SK-N-SH treated with all-trans-retinoic acid at 6 μM for 48 hours (cell line): ENCODE measurements at regions not wholly inside any gene's neighbourhood (a gene's known extent, or its start where the extent isn't known, plus 50 kb on each side); places are given as distances from the start of the nearest gene placed in this dataset.

Source experiments
- ATAC-seq: fragments of 200-7000 bp; cut with Tn5 transposase; 3 replicates; pipeline ENCODE4 v1.9.1; 2020; ENCODE audit warnings: mild to moderate bottlenecking, moderate library complexity
- CSDC2 ChIP-seq: fragments of 250-450 bp; sonication (Bioruptor Pico); IDR thresholded peaks from 2 replicates; pipeline ENCODE4 v1.5.0; 2020; ENCODE audit warnings: mild to moderate bottlenecking, moderate library complexity
- ISL1 ChIP-seq: fragments of 250-450 bp; sonication (Bioruptor Pico); IDR thresholded peaks from 2 replicates; pipeline ENCODE4 v2.1.2; 2022; ENCODE audit warnings: mild to moderate bottlenecking, moderate library complexity
- OSR1 ChIP-seq: fragments of 250-450 bp; sonication (Bioruptor Pico); IDR thresholded peaks from 2 replicates; pipeline ENCODE4 v1.8.0; 2022; ENCODE audit warnings: moderate library complexity, mild to moderate bottlenecking, inconsistent platforms
- POU6F1 ChIP-seq: fragments of 250-450 bp; sonication (Bioruptor Pico); IDR thresholded peaks from 2 replicates; pipeline ENCODE4 v1.8.0; 2021; ENCODE audit warnings: low read depth, mild to moderate bottlenecking, moderate library complexity, borderline replicate concordance
- TOX ChIP-seq: fragments of 250-450 bp; sonication (Bioruptor Pico); IDR thresholded peaks from 2 replicates; pipeline ENCODE4 v1.8.0; 2021; ENCODE audit warnings: mild to moderate bottlenecking, moderate library complexity, borderline replicate concordance
- ZFP30 ChIP-seq: fragments of 450-650 bp; formaldehyde crosslinking; IDR thresholded peaks from 2 replicates; pipeline ENCODE4 v1.5.0; 2022; ENCODE audit warnings: mild to moderate bottlenecking, moderate library complexity
- ZNF8 ChIP-seq: fragments of 450-650 bp; formaldehyde crosslinking; IDR thresholded peaks from 2 replicates; pipeline ENCODE4 v1.5.0; 2020; ENCODE audit warnings: mild to moderate bottlenecking, moderate library complexity
- TF ChIP-seq, protein P1 (sequence below): fragments of 250-450 bp; sonication (Bioruptor Pico); IDR thresholded peaks from 2 replicates; pipeline ENCODE4 v1.5.1; 2021; ENCODE audit warnings: mild to moderate bottlenecking, moderate library complexity
- TF ChIP-seq, protein P2 (sequence below): fragments of 250-450 bp; sonication (Bioruptor Pico); IDR thresholded peaks from 2 replicates; pipeline ENCODE4 v1.5.1; 2020; ENCODE audit warnings: low read depth, mild to moderate bottlenecking, moderate library complexity

- no peak for ATAC-seq
- TF ChIP-seq ZNF8 (no peak), TOX (CRISPR knock-in tag) (no peak), ISL1 (CRISPR knock-in tag) (no peak), CSDC2 (CRISPR knock-in tag) (no peak), ZFP30 (CRISPR knock-in tag) (no peak), OSR1 (CRISPR knock-in tag) (no peak), POU6F1 (CRISPR knock-in tag) (no peak)
- TF ChIP-seq, protein P1, sequence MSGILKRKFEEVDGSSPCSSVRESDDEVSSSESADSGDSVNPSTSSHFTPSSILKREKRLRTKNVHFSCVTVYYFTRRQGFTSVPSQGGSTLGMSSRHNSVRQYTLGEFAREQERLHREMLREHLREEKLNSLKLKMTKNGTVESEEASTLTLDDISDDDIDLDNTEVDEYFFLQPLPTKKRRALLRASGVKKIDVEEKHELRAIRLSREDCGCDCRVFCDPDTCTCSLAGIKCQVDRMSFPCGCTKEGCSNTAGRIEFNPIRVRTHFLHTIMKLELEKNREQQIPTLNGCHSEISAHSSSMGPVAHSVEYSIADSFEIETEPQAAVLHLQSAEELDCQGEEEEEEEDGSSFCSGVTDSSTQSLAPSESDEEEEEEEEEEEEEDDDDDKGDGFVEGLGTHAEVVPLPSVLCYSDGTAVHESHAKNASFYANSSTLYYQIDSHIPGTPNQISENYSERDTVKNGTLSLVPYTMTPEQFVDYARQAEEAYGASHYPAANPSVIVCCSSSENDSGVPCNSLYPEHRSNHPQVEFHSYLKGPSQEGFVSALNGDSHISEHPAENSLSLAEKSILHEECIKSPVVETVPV (CRISPR knock-in tag): no peak
- TF ChIP-seq, protein P2, sequence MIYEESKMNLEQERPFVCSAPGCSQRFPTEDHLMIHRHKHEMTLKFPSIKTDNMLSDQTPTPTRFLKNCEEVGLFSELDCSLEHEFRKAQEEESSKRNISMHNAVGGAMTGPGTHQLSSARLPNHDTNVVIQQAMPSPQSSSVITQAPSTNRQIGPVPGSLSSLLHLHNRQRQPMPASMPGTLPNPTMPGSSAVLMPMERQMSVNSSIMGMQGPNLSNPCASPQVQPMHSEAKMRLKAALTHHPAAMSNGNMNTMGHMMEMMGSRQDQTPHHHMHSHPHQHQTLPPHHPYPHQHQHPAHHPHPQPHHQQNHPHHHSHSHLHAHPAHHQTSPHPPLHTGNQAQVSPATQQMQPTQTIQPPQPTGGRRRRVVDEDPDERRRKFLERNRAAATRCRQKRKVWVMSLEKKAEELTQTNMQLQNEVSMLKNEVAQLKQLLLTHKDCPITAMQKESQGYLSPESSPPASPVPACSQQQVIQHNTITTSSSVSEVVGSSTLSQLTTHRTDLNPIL (CRISPR knock-in tag): no peak
Observed at GRCh38 chr1:173427146-173428054, 49.7 kb upstream of the PRDX6 start.
